HL-60/S4 treated with phorbol 12-myristate 13-acetate at 8.2 ng/mL for 4 days and 3 days (cell line): ENCODE measurements at regions not wholly inside any gene's neighbourhood (a gene's known extent, or its start where the extent isn't known, plus 50 kb on each side); places are given as distances from the start of the nearest gene placed in this dataset.
"Not testable (repeated sequence)": the region's sequence is repeated elsewhere in the genome, so short reads cannot be mapped to it uniquely, and the experiment has no call there.

Experiments
- in situ Hi-C: fragments of 300-500 bp; cut with MboI; formaldehyde crosslinking; loops from 2 replicates; pipeline ENCODE4 v1.15.0; 2022; ENCODE audit warnings: low sequenced_read_pairs

GRCh38 chr5:54885636-54886035, 99.8 kb downstream of the ESM1 start:
- in situ Hi-C loops: no loop called here

GRCh38 chr5:54884195-54884536, 101.2 kb downstream of the ESM1 start:
- in situ Hi-C loops: no loop called here

- in situ Hi-C loops: no loop called here
Observed at GRCh38 chr5:54883374-54884194, 101.8 kb downstream of the ESM1 start.

GRCh38 chr5:54882841-54883240, 102.6 kb downstream of the ESM1 start:
- in situ Hi-C loops: no loop called here

GRCh38 chr5:54882101-54882500, 103.3 kb downstream of the ESM1 start:
- in situ Hi-C loops: no loop called here

- in situ Hi-C loops: no loop called here
Observed at GRCh38 chr5:54881286-54882005, 103.9 kb downstream of the ESM1 start.

DNA sequence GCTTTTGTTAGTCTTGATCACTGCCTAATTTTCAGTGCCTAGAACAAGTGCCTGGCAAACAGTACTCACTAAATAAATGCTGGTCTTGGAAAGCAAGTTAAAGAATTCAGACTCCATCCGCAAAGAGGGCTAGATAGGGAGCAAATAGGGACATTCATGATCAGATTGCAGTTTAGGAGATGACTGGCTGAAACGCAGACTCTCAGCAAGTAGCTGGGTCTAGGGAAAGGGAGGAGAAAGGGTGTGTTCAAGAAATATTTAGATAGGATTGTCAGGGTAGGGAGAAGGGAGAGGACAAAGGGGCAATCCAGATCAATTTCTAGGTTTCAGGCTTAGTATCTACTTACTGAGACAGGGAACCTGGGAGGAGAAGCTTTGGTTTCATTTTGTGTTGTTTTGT, 108.4 kb downstream of the ESM1 start:
- in situ Hi-C loops: no loop called here

GRCh38 chr5:54876556-54876955, 108.8 kb downstream of the ESM1 start:
- in situ Hi-C loops: no loop called here

- in situ Hi-C loops: no loop called here
Observed at GRCh38 chr5:54874337-54875021, 110.9 kb downstream of the ESM1 start.

DNA sequence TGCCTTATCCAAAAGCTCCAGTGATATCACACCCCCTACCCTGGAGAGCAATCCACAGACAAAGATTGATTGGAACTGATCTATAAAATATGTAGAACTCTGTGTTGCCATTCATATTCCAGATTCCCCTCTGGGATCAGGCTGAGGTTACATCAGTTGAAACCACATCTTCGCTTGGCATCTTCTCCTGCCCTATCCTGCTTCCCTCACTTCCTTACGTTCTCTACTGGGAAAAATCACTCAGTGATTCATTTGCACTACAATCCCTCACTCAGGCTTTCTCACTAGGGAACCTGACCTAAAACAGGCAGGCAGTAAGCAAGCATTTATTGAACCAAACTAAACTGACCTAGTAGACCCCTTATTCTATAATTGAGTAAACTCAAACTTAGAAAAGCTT, 111.7 kb downstream of the ESM1 start:
- in situ Hi-C loops: no loop called here

GRCh38 chr5:54872810-54873209, 112.6 kb downstream of the ESM1 start:
- in situ Hi-C loops: no loop called here

GRCh38 chr5:54870271-54870670, 115.1 kb downstream of the ESM1 start:
- in situ Hi-C loops: no loop called here

DNA sequence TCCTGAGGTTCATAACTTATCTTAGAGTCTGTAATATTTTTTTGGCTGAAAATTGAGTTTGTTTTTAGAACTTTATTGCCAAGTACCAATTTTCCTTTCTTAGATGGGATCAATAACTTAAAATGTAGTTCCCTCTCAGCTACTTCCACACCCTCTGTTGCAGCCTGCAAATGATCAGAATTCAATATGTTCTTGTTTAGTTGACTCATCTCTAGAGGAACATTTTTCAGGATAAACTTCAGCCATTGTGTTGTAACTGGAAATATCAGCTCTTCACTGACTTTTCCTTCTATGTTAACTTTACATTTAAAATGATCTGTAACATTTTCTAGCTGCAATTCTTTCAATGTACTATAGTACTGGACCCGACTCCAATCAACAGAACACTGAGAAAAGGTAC, 115.7 kb downstream of the ESM1 start:
- in situ Hi-C loops: no loop called here

DNA sequence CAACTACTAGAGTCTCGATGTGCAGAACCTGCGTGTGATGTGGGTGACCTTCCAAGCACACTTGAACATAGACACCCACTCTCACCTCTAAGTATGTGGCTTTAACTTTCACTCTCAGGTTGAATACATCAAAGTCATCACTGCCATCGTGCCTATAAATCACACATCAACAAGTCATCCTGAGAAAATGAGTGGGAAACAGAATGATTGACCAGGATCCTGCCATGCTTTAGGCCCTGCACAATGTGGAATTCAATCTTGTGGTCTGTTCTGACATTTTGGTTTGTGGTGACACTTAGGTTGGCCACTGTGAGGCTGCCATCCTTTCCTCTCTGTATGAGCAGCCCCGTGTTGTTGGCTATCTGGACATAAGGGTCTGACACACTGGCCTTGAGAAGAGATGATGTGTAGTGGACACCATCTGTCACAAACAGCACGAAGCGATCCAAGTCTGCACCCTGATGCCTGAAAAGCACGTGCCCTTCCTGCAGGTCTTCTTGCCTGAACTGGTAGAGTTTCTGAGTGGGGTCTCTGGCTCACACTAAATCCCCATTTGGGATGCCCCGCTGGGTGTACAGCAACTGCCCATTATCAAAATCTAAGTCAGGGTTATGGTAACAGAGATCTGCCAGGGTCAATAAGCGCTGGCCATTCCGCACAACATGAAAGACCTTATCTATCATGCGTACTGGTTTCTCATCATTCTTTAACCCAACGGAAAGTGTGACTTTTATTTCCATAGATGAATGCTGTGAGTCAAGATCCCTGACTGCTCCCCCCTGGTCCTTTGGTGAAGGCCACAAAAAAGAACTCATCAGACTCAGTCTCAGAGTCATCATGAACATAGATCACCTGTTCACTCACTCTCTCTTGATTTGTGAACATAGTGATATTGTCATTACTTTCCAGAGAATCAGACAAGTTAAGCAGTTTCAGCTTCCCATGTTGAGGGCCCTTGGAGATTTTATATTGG, 116.6 kb downstream of the ESM1 start:
- in situ Hi-C loops: no loop called here

DNA sequence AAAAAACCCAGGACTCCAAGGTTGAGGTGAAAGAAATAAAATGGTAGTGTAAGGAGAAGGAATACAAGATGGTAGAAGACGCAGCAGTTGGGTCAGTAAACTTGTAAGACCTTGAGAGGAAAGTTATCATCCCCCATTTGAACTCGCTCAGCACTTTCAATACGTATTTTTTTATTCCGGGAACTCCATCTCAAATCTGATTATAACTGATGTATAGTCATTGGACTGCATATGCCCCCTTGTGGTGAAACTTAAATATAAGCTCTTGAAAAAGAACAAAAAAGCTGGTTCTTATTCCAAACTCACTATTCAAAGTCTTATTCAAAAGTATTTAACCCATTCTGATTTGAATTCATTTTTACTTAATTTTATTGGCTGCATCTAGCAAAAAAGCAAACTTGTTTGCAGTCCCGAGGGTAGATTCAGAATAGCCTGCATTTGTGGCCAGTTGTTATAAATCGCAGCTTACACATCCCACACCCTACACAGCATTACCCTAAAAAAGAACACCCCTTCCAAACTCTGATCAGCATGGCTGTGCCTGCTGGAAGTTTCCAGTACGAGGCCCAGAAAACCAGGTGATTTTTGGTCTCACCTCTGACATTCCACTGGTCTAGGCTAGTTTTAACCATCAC, 118.0 kb downstream of the ESM1 start:
- in situ Hi-C loops: no loop called here

- in situ Hi-C loops: not testable (repeated sequence)
Observed at GRCh38 chr5:54864911-54865515, 120.4 kb downstream of the ESM1 start.

- in situ Hi-C loops: no loop called here
Observed at GRCh38 chr5:54862036-54862435, 123.4 kb downstream of the ESM1 start.

- in situ Hi-C loops: no loop called here
Observed at GRCh38 chr5:54861212-54861894, 124.0 kb downstream of the ESM1 start.

- in situ Hi-C loops: no loop called here
Observed at GRCh38 chr5:54860321-54860720, 125.1 kb downstream of the ESM1 start.
